ENCODE measurements at regions not wholly inside any gene's neighbourhood (a gene's known extent, or its start where the extent isn't known, plus 50 kb on each side); places are given as distances from the start of the nearest gene placed in this dataset.

DNA sequence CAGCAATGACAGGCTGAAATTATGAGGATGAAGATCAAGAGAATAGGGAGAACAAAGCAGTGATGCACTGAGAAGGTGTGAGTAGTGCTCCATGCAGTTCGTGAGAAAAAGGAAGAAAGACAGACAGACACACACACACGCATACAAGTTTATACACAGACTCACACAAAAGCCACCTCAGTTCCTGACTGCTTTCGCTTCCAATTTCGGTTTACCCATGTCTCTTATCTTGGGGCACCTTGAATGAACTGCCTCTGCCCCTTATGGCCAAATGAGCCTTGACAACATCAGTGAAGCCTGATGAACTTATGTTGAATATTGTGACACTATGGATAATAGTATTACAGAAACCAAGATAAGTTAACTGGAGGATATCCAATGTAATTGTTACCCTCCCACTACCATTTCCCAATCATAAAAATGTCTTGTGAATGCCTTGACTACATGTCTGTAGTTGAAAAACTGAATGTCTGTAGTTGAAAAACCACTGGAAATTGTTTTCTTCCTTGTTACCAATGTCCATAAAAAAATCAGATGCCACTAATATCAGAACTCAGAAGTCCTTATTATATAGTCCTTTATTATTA, 380.4 kb upstream of the DDHD1 start (continued):
- TF ChIP-seq, protein P1, sequence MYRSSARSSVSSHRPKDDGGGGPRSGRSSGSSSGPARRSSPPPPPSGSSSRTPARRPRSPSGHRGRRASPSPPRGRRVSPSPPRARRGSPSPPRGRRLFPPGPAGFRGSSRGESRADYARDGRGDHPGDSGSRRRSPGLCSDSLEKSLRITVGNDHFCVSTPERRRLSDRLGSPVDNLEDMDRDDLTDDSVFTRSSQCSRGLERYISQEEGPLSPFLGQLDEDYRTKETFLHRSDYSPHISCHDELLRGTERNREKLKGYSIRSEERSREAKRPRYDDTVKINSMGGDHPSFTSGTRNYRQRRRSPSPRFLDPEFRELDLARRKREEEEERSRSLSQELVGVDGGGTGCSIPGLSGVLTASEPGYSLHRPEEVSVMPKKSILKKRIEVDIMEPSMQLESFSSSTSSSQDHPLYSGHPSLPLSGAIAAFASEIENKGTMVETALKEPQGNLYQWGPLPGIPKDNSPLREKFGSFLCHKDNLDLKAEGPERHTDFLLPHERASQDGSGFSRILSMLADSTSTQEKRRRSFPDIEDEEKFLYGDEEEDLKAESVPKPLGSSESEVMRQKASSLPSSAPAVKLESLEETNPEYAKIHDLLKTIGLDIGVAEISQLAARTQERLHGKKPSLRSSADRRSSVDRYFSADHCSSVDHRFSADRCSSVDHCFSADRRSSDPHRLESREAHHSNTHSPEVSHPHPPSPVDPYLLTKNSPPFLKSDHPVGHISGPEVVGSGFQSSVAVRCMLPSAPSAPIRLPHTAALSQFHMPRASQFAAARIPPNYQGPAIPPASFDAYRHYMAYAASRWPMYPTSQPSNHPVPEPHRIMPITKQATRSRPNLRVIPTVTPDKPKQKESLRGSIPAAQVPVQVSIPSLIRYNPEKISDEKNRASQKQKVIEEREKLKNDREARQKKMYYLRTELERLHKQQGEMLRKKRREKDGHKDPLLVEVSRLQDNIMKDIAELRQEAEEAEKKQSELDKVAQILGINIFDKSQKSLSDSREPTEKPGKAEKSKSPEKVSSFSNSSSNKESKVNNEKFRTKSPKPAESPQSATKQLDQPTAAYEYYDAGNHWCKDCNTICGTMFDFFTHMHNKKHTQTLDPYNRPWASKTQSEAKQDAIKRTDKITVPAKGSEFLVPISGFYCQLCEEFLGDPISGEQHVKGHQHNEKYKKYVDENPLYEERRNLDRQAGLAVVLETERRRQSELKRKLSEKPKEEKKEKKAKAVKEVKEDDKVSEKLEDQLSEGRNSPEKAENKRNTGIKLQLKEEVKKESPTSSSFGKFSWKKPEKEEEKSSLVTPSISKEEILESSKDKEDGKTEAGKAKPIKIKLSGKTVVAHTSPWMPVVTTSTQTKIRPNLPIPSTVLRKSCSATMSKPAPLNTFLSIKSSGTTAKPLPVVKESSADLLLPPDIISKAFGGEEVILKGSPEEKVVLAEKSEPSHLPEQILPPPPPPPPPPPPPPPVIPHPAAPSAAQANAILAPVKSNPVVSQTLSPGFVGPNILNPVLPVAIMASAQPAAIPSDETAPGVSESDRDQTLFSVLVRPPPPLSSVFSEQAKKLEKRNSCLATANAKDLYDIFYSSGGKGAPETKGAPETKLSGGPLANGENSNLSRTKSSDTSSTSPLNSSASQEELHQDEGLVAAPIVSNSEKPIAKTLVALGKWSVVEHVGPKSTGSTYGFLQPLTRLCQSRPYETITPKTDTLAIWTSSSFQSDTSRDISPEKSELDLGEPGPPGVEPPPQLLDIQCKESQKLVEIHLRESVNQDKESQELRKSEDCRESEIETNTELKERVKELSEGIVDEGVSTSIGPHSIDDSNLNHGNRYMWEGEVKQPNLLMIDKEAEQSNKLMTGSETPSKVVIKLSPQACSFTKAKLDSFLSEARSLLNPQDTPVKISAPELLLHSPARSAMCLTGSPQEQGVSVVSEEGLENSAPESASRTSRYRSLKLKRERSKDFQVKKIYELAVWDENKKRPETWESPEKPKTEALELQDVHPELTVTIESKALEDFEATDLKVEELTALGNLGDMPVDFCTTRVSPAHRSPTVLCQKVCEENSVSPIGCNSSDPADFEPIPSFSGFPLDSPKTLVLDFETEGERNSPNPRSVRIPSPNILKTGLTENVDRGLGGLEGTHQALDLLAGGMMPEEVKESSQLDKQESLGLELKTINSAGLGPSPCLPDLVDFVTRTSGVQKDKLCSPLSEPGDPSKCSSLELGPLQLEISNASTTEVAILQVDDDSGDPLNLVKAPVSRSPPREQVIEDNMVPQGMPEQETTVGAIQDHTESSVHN (IDR thresholded peaks at IDR 0.05; ENCODE audit: borderline replicate concordance in 1 of 2, low read depth in 1 of 2) = no peak
- TF ChIP-seq FOXK2 (conservative IDR thresholded peaks at IDR 0.05 in 1 of 2, IDR thresholded peaks at IDR 0.05 in 1 of 2; ENCODE audit: low read depth in 2 of 2) = no peak
- TF ChIP-seq CHD2 (IDR thresholded peaks at IDR 0.05; ENCODE audit: low read depth, low read length) = no peak
